ENCODE measurements at regions not wholly inside any gene's neighbourhood (a gene's known extent, or its start where the extent isn't known, plus 50 kb on each side); places are given as distances from the start of the nearest gene placed in this dataset.

DNA sequence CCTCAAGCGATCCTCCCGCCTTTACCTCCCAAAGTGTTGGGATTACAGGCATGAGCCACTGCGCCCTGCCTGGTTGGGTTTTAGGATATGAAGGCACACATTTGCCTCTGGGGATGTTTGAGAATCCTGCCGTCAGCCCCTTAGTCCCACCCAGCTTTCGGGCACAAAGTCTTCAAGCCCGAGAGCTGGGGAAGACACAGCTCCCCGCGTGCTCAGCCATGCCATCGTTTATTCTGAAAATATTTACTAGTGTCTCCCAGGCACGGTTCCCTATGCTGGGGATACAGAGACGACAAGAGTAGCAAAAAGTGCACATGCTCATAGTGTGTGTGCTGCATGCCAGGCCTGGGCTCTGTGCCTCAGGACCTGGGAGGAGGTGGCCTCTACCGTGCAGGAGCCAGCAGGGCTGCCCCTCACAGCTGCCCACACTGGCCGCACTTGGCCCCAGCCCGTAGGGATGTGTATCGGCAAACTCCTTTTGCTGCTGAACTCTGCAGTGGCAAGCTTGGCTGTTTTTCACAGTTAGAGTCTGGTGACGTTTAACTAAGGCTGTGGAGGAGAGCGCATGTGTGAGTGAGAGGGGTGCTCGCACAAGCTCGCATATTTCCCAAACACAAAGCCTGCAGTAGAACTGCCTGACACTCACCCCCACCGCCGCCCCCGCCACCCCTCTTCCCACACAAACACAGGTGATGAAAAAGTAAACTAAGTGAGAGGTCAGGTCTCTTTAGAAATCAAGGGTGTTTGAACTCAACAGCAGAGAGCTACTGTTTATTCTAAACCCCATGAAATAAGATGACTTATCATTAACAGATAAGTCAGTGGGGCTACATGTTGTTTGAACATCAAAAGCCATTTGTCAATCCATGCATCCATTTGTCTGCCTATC is 266.4 kb downstream of the MRTFB start:
- BruUV-seq (replicated peaks), result no TSS peak
- no peak for DNase-seq (ENCODE audit: unreplicated experiment)
- intact Hi-C loops (cut with micrococcal nuclease), result no loop called here

DNA sequence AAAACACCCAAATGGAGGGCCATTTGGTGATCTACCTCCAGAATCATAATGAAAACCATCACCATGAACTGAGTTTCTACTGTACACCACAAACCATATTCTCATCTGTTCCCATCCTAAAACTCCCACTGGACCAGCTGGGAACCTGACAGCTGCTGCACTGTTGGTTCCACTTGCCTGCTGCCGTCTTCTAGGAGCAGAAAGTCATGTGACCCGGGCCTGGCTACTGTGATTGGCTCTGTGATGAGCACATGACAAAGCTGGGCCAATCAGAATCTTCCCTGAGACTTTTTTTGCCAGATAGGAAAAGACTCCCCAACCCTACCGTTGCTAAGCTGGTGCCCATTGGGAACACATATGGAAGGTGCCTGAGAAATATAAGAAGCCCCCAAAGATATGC is 264.2 kb downstream of the MRTFB start:
- H3K4me3 Mint-ChIP-seq (ENCODE audit: unreplicated experiment), result no peak overlapping the region
- no peaks in the 10 kb centered on the region for H3K9me3 Mint-ChIP-seq (ENCODE audit: unreplicated experiment)
- no peaks in the 10 kb centered on the region for H3K27me3 Mint-ChIP-seq (ENCODE audit: insufficient read depth, unreplicated experiment)
- H3K36me3 Mint-ChIP-seq (ENCODE audit: insufficient read depth, unreplicated experiment), result peaks cover 8% of the 10 kb centered on the region
- TF ChIP-seq, protein P1, sequence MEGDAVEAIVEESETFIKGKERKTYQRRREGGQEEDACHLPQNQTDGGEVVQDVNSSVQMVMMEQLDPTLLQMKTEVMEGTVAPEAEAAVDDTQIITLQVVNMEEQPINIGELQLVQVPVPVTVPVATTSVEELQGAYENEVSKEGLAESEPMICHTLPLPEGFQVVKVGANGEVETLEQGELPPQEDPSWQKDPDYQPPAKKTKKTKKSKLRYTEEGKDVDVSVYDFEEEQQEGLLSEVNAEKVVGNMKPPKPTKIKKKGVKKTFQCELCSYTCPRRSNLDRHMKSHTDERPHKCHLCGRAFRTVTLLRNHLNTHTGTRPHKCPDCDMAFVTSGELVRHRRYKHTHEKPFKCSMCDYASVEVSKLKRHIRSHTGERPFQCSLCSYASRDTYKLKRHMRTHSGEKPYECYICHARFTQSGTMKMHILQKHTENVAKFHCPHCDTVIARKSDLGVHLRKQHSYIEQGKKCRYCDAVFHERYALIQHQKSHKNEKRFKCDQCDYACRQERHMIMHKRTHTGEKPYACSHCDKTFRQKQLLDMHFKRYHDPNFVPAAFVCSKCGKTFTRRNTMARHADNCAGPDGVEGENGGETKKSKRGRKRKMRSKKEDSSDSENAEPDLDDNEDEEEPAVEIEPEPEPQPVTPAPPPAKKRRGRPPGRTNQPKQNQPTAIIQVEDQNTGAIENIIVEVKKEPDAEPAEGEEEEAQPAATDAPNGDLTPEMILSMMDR (IDR thresholded peaks at IDR 0.05; ENCODE audit: unreplicated experiment), result no peak
- POLR2A ChIA-PET, result interaction anchor here (1.4 kb wide), 1 partner anchor 22 kb away, joined by 4 read pairs; no protein-coding TSS in a partner anchor
- BruUV-seq (replicated peaks), result no TSS peak
- H3K4me1 Mint-ChIP-seq (ENCODE audit: insufficient read depth, unreplicated experiment), result no peaks in the 10 kb centered on the region
- H3K27ac Mint-ChIP-seq (ENCODE audit: low read depth, unreplicated experiment), result no peak overlapping the region
- intact Hi-C loops (cut with micrococcal nuclease), result no loop called here
- CTCF ChIA-PET, result no interaction called here
- DNase-seq (ENCODE audit: unreplicated experiment), result no peak

More for the DNA sequence above, 266.4 kb downstream of the MRTFB start:
- Mint-ChIP-seq H3K36me3 (ENCODE audit: insufficient read depth, unreplicated experiment) (no peaks in the 10 kb centered on the region), H3K4me1 (ENCODE audit: insufficient read depth, unreplicated experiment) (no peaks in the 10 kb centered on the region), H3K4me3 (ENCODE audit: unreplicated experiment) (no peak overlapping the region), H3K9me3 (ENCODE audit: unreplicated experiment) (peaks cover 17% of the 10 kb centered on the region), H3K27ac (ENCODE audit: low read depth, unreplicated experiment) (no peak overlapping the region), H3K27me3 (ENCODE audit: insufficient read depth, unreplicated experiment) (no peaks in the 10 kb centered on the region)
- TF ChIP-seq, protein P1 (IDR thresholded peaks at IDR 0.05; ENCODE audit: unreplicated experiment), result no peak
- CTCF ChIA-PET, result interaction anchor here (0.9 kb wide), 1 partner anchor 18 kb away, joined by 3 read pairs; no protein-coding TSS in a partner anchor
- POLR2A ChIA-PET, result no interaction called here

DNA sequence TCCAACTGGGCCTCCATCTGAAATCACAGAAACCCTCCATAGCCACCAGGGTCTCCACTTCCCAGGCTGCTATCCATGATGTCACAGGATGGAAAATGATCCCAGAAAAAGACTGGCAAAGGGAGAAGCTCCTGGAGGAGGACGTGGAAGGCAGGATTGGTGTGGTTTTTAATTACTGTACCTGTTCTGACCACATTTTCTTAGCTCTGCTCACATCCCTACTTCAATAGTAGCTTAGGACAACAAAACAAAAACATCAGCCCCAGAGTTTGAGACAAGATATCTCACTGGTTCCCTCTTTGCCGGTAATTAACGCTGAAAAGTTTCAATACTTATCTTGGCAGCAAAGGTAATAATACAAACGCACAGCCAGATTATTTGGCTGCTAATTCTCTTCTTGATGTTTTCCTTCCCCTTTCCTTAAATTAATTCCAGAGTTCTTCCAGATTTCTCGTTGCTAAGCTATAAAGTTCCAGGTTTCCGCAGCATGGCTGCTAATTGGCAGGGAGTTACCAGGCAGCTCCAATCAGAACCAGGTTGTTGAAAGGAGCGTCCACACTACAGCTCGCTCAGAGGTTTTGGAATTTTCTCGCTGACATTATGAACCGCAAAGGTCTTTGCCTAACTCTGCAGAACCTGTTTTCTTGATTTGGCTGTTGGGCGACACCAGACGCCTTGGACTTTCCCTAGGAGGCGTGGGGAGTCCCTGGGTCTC is 263.4 kb downstream of the MRTFB start:
- Mint-ChIP-seq H3K4me1 (ENCODE audit: insufficient read depth, unreplicated experiment) (no peaks in the 10 kb centered on the region), H3K4me3 (ENCODE audit: unreplicated experiment) (no peak overlapping the region), H3K9me3 (ENCODE audit: unreplicated experiment) (no peaks in the 10 kb centered on the region), H3K27ac (ENCODE audit: low read depth, unreplicated experiment) (no peak overlapping the region), H3K27me3 (ENCODE audit: insufficient read depth, unreplicated experiment) (no peaks in the 10 kb centered on the region), H3K36me3 (ENCODE audit: insufficient read depth, unreplicated experiment) (peaks cover 15% of the 10 kb centered on the region)
- CTCF ChIA-PET, result interaction anchor here (0.6 kb wide), 1 partner anchor 246 kb away, joined by 3 read pairs; no protein-coding TSS in a partner anchor
- TSS peak; percentile 24 for BruUV-seq (replicated peaks)
- no peak for DNase-seq (ENCODE audit: unreplicated experiment)
- intact Hi-C loops (cut with micrococcal nuclease), result no loop called here
- TF ChIP-seq, protein P1 (IDR thresholded peaks at IDR 0.05; ENCODE audit: unreplicated experiment), result no peak
- POLR2A ChIA-PET, result interaction anchor here (0.7 to 0.9 kb wide), 2 partner anchors 14 to 17 kb away, joined by 4 to 5 read pairs; no protein-coding TSS in a partner anchor

DNA sequence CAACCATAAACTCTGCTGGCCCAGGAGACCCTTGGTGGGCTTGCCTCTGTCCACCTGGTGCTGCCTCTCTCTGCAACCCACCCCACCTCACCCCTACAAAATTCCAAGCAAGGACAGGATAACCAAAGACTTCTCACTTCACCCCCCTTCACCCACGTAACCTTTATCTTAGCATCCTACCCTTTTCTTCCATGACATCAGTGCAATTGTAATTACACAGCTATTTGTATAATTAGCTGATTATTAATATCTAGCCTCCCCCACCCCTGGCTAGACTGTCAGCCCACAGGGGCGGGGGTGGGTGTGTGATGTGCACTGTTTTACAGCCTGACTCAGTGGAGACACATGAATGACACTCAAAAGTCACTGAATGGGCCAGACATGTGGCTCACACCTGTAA is 262.2 kb downstream of the MRTFB start:
- Mint-ChIP-seq H3K4me3 (ENCODE audit: unreplicated experiment) (no peak overlapping the region), H3K27me3 (ENCODE audit: insufficient read depth, unreplicated experiment) (no peaks in the 10 kb centered on the region), H3K4me1 (ENCODE audit: insufficient read depth, unreplicated experiment) (no peaks in the 10 kb centered on the region), H3K27ac (ENCODE audit: low read depth, unreplicated experiment) (no peak overlapping the region), H3K9me3 (ENCODE audit: unreplicated experiment) (no peaks in the 10 kb centered on the region), H3K36me3 (ENCODE audit: insufficient read depth, unreplicated experiment) (peaks cover 19% of the 10 kb centered on the region)
- TF ChIP-seq, protein P1 (IDR thresholded peaks at IDR 0.05; ENCODE audit: unreplicated experiment), result no peak
- no peak for DNase-seq (ENCODE audit: unreplicated experiment)
- intact Hi-C loops (cut with micrococcal nuclease), result no loop called here
- ChIA-PET POLR2A (interaction anchor here (0.8 kb wide), 1 partner anchor 93 kb away, joined by 3 read pairs; no protein-coding TSS in a partner anchor), CTCF (interaction anchor here (1.1 kb wide), 1 partner anchor 11 kb away, joined by 4 read pairs; no protein-coding TSS in a partner anchor)
- BruUV-seq (replicated peaks), result no TSS peak

Measured in MCF 10A (cell line).